ENCODE measurements at regions not wholly inside any gene's neighbourhood (a gene's known extent, or its start where the extent isn't known, plus 50 kb on each side); places are given as distances from the start of the nearest gene placed in this dataset.

GRCh38 chr17:65418622-65419021 lies 142.8 kb downstream of the AXIN2 start:
- Histone ChIP-seq H3K27me3 (no peaks in the 10 kb centered on the region; the same call in 1 of the 2 replicates), H3K36me3 (no peaks in the 10 kb centered on the region), H3K9me3 (no peaks in the 10 kb centered on the region), H3K4me1 (no peaks in the 10 kb centered on the region), H3K4me3 (ENCODE audit: low read depth, low read length) (no peak overlapping the region)
- no peak for TF ChIP-seq CTCF (IDR thresholded peaks at IDR 0.05; ENCODE audit: low read depth, low read length)
- DNase-seq = no peak

GRCh38 chr17:65417406-65418221 lies 143.8 kb downstream of the AXIN2 start:
- DNase-seq = no peak

GRCh38 chr17:65415991-65416390 lies 145.5 kb downstream of the AXIN2 start:
- Histone ChIP-seq H3K36me3 (no peaks in the 10 kb centered on the region), H3K4me3 (ENCODE audit: low read depth, low read length) (no peak overlapping the region), H3K27me3 (no peaks in the 10 kb centered on the region; the same call in 1 of the 2 replicates), H3K4me1 (no peaks in the 10 kb centered on the region), H3K9me3 (no peaks in the 10 kb centered on the region)
- DNase-seq = no peak
- no peak for TF ChIP-seq CTCF (IDR thresholded peaks at IDR 0.05; ENCODE audit: low read depth, low read length)

More at GRCh38 chr17:65417406-65418221, 143.8 kb downstream of the AXIN2 start:
- Histone ChIP-seq H3K4me3 (ENCODE audit: low read depth, low read length) (no peak overlapping the region), H3K4me1 (no peaks in the 10 kb centered on the region), H3K36me3 (no peaks in the 10 kb centered on the region), H3K27me3 (no peaks in the 10 kb centered on the region; the same call in 1 of the 2 replicates), H3K9me3 (no peaks in the 10 kb centered on the region)
- no peak for TF ChIP-seq CTCF (IDR thresholded peaks at IDR 0.05; ENCODE audit: low read depth, low read length)

GRCh38 chr17:65413390-65413789 lies 148.1 kb downstream of the AXIN2 start:
- no peaks in the 10 kb centered on the region for H3K9me3 ChIP-seq
- no peak for DNase-seq
- H3K4me1 ChIP-seq = no peaks in the 10 kb centered on the region
- no peak for TF ChIP-seq CTCF (IDR thresholded peaks at IDR 0.05; ENCODE audit: low read depth, low read length)
- H3K36me3 ChIP-seq = no peaks in the 10 kb centered on the region
- no peaks in the 10 kb centered on the region; the same call in 1 of the 2 replicates for H3K27me3 ChIP-seq
- no peak overlapping the region for H3K4me3 ChIP-seq (ENCODE audit: low read depth, low read length)

- no peaks in the 10 kb centered on the region for H3K4me1 ChIP-seq
- H3K9me3 ChIP-seq = no peaks in the 10 kb centered on the region
- H3K27me3 ChIP-seq = no peaks in the 10 kb centered on the region
- no peak for DNase-seq
- no peaks in the 10 kb centered on the region for H3K36me3 ChIP-seq
- no peak for TF ChIP-seq CTCF (IDR thresholded peaks at IDR 0.05; ENCODE audit: low read depth, low read length)
- H3K4me3 ChIP-seq (ENCODE audit: low read depth, low read length) = no peak overlapping the region
These were observed 152.1 kb downstream of the AXIN2 start for GRCh38 chr17:65409381-65409780.

- no peaks in the 10 kb centered on the region for H3K9me3 ChIP-seq
- no peak for TF ChIP-seq CTCF (IDR thresholded peaks at IDR 0.05; ENCODE audit: low read depth, low read length)
These were observed 153.4 kb downstream of the AXIN2 start for GRCh38 chr17:65408050-65408449.

More at GRCh38 chr17:65408050-65408449, 153.4 kb downstream of the AXIN2 start:
- DNase-seq = no peak
- H3K4me1 ChIP-seq = no peaks in the 10 kb centered on the region
- H3K27me3 ChIP-seq = no peaks in the 10 kb centered on the region
- no peaks in the 10 kb centered on the region for H3K36me3 ChIP-seq
- no peak overlapping the region for H3K4me3 ChIP-seq (ENCODE audit: low read depth, low read length)
